Activated T-cell treated with anti-CD3 and anti-CD28 coated beads, Interleukin-2, amount 50 U/mL, for 72 hours (primary cell): ENCODE measurements at regions not wholly inside any gene's neighbourhood (a gene's known extent, or its start where the extent isn't known, plus 50 kb on each side); places are given as distances from the start of the nearest gene placed in this dataset.

ENCODE experiments used
- ATAC-seq, 2 donors: fragments of 150-1000 bp; cut with Tn5 transposase; replicated peaks in 1 of 2; 2 replicates each; pipeline ENCODE4 v1.10.0; 2021; ENCODE audit warnings: moderate library complexity in 2 of 2, mild to moderate bottlenecking in 1 of 2
- DNase-seq, 2 donors: peaks; one replicate each; pipeline ENCODE4 v3.0.0; 2021 to 2022; ENCODE audit warnings: mixed read lengths in 1 of 2
- H3K27ac Mint-ChIP-seq: one replicate; pipeline ENCODE4 v1.8.0; 2022; ENCODE audit warnings: mild to moderate bottlenecking, moderate library complexity, mixed read lengths
- H3K27me3 Mint-ChIP-seq: one replicate; pipeline ENCODE4 v1.8.0; 2022; ENCODE audit warnings: low read depth, mixed read lengths
- H3K36me3 Mint-ChIP-seq, 2 donors: one replicate each; pipeline ENCODE4 v1.8.0; 2022; ENCODE audit warnings: mixed read lengths in 2 of 2, mild to moderate bottlenecking in 1 of 2; ENCODE audit not compliant: insufficient read depth in 2 of 2
- H3K4me1 Mint-ChIP-seq: one replicate; pipeline ENCODE4 v1.8.0; 2022; ENCODE audit warnings: low read depth, mixed read lengths
- H3K4me3 Mint-ChIP-seq, 2 donors: one replicate each; pipeline ENCODE4 v1.8.0; 2022; ENCODE audit warnings: mild to moderate bottlenecking in 2 of 2, mixed read lengths in 2 of 2, moderate library complexity in 2 of 2
- H3K9me3 Mint-ChIP-seq, 2 donors: one replicate each; pipeline ENCODE4 v1.8.0; 2022; ENCODE audit warnings: mixed read lengths in 2 of 2

GRCh38 chr20:60558486-60558885, 600.3 kb downstream of the CDH26 start:
- H3K36me3 Mint-ChIP-seq: no peaks in the 10 kb centered on the region
- H3K27ac Mint-ChIP-seq: no peak overlapping the region
- H3K9me3 Mint-ChIP-seq: no peaks in the 10 kb centered on the region
- ATAC-seq (no peak), DNase-seq (no peak)
- no peaks in the 10 kb centered on the region for H3K4me1 Mint-ChIP-seq
- H3K27me3 Mint-ChIP-seq: no peaks in the 10 kb centered on the region
- H3K4me3 Mint-ChIP-seq: no peak overlapping the region

GRCh38 chr20:60559462-60559861, 601.2 kb downstream of the CDH26 start:
- no peaks in the 10 kb centered on the region for H3K9me3 Mint-ChIP-seq
- H3K36me3 Mint-ChIP-seq: no peaks in the 10 kb centered on the region

GRCh38 chr20:60561052-60561451, 602.8 kb downstream of the CDH26 start:
- Mint-ChIP-seq H3K4me1 (no peaks in the 10 kb centered on the region), H3K4me3 (no peak overlapping the region), H3K27me3 (no peaks in the 10 kb centered on the region), H3K27ac (no peak overlapping the region), H3K36me3 (no peaks in the 10 kb centered on the region), H3K9me3 (no peaks in the 10 kb centered on the region)
- no peak for ATAC-seq
- no peak for DNase-seq

More at GRCh38 chr20:60559462-60559861, 601.2 kb downstream of the CDH26 start:
- Mint-ChIP-seq H3K27ac (no peak overlapping the region), H3K4me1 (no peaks in the 10 kb centered on the region), H3K27me3 (no peaks in the 10 kb centered on the region), H3K4me3 (no peak overlapping the region)
- ATAC-seq: no peak
- no peak for DNase-seq

- Mint-ChIP-seq H3K27ac (no peak overlapping the region), H3K4me1 (no peaks in the 10 kb centered on the region)
Observed at GRCh38 chr20:60565083-60565482, 606.9 kb downstream of the CDH26 start.

GRCh38 chr20:60565551-60565950, 607.3 kb downstream of the CDH26 start:
- no peak for DNase-seq

More at GRCh38 chr20:60565083-60565482, 606.9 kb downstream of the CDH26 start:
- H3K36me3 Mint-ChIP-seq: no peaks in the 10 kb centered on the region
- H3K4me3 Mint-ChIP-seq: no peak overlapping the region
- ATAC-seq (no peak), DNase-seq (no peak)
- H3K9me3 Mint-ChIP-seq: no peaks in the 10 kb centered on the region
- H3K27me3 Mint-ChIP-seq: peaks cover under 1% of the 10 kb centered on the region

GRCh38 chr20:60569116-60569515, 610.9 kb downstream of the CDH26 start:
- H3K4me1 Mint-ChIP-seq: no peaks in the 10 kb centered on the region
- DNase-seq: no peak
- H3K27me3 Mint-ChIP-seq: peaks cover 4% of the 10 kb centered on the region
- ATAC-seq: no peak
- H3K27ac Mint-ChIP-seq: no peak overlapping the region
- H3K36me3 Mint-ChIP-seq: no peaks in the 10 kb centered on the region
- H3K4me3 Mint-ChIP-seq: no peak overlapping the region
- H3K9me3 Mint-ChIP-seq: no peaks in the 10 kb centered on the region

More at GRCh38 chr20:60565551-60565950, 607.3 kb downstream of the CDH26 start:
- H3K27me3 Mint-ChIP-seq: peaks cover 4% of the 10 kb centered on the region
- no peak for ATAC-seq
- no peaks in the 10 kb centered on the region for H3K36me3 Mint-ChIP-seq
- H3K27ac Mint-ChIP-seq: no peak overlapping the region
- no peak overlapping the region for H3K4me3 Mint-ChIP-seq
- H3K9me3 Mint-ChIP-seq: no peaks in the 10 kb centered on the region
- no peaks in the 10 kb centered on the region for H3K4me1 Mint-ChIP-seq

- Mint-ChIP-seq H3K36me3 (no peaks in the 10 kb centered on the region), H3K4me3 (no peak overlapping the region), H3K27me3 (peaks cover 4% of the 10 kb centered on the region), H3K9me3 (no peaks in the 10 kb centered on the region), H3K4me1 (no peaks in the 10 kb centered on the region), H3K27ac (no peak overlapping the region)
- ATAC-seq (no peak), DNase-seq (no peak)
Observed at GRCh38 chr20:60570481-60571277, 612.5 kb downstream of the CDH26 start.

GRCh38 chr20:60573003-60573680, 614.9 kb downstream of the CDH26 start:
- peaks cover 4% of the 10 kb centered on the region for H3K27me3 Mint-ChIP-seq
- DNase-seq: no peak
- H3K4me1 Mint-ChIP-seq: no peaks in the 10 kb centered on the region
- no peaks in the 10 kb centered on the region for H3K36me3 Mint-ChIP-seq
- H3K4me3 Mint-ChIP-seq: no peak overlapping the region
- H3K9me3 Mint-ChIP-seq: no peaks in the 10 kb centered on the region
- ATAC-seq: no peak
- no peak overlapping the region for H3K27ac Mint-ChIP-seq

- Mint-ChIP-seq H3K27me3 (no peaks in the 10 kb centered on the region), H3K27ac (no peak overlapping the region), H3K9me3 (no peaks in the 10 kb centered on the region), H3K4me1 (no peaks in the 10 kb centered on the region), H3K4me3 (no peak overlapping the region), H3K36me3 (no peaks in the 10 kb centered on the region)
- DNase-seq: no peak
- no peak for ATAC-seq
Observed at GRCh38 chr20:60576236-60576635, 618.0 kb downstream of the CDH26 start.

- Mint-ChIP-seq H3K4me1 (no peaks in the 10 kb centered on the region), H3K36me3 (no peaks in the 10 kb centered on the region), H3K4me3 (no peak overlapping the region), H3K27ac (no peak overlapping the region), H3K9me3 (no peaks in the 10 kb centered on the region), H3K27me3 (no peaks in the 10 kb centered on the region)
- DNase-seq: no peak
- no peak for ATAC-seq
Observed at GRCh38 chr20:60579941-60580515, 621.8 kb downstream of the CDH26 start.

- DNase-seq (no peak), ATAC-seq (no peak)
- no peaks in the 10 kb centered on the region for H3K4me1 Mint-ChIP-seq
- H3K27ac Mint-ChIP-seq: no peak overlapping the region
- no peaks in the 10 kb centered on the region for H3K36me3 Mint-ChIP-seq
- H3K27me3 Mint-ChIP-seq: no peaks in the 10 kb centered on the region
- no peak overlapping the region for H3K4me3 Mint-ChIP-seq
- H3K9me3 Mint-ChIP-seq: no peaks in the 10 kb centered on the region
Observed at GRCh38 chr20:60581606-60582115, 623.4 kb downstream of the CDH26 start.

GRCh38 chr20:60583741-60584140, 625.5 kb downstream of the CDH26 start:
- ATAC-seq: no peak
- Mint-ChIP-seq H3K9me3 (no peaks in the 10 kb centered on the region), H3K27ac (no peak overlapping the region), H3K27me3 (no peaks in the 10 kb centered on the region), H3K36me3 (no peaks in the 10 kb centered on the region), H3K4me3 (no peak overlapping the region), H3K4me1 (no peaks in the 10 kb centered on the region)
- no peak for DNase-seq

GRCh38 chr20:60584221-60584620, 626.0 kb downstream of the CDH26 start:
- ATAC-seq (no peak), DNase-seq (no peak)
- Mint-ChIP-seq H3K9me3 (no peaks in the 10 kb centered on the region), H3K4me3 (no peak overlapping the region), H3K4me1 (no peaks in the 10 kb centered on the region), H3K27me3 (no peaks in the 10 kb centered on the region), H3K36me3 (no peaks in the 10 kb centered on the region), H3K27ac (no peak overlapping the region)
